ENCODE measurements at regions not wholly inside any gene's neighbourhood (a gene's known extent, or its start where the extent isn't known, plus 50 kb on each side); places are given as distances from the start of the nearest gene placed in this dataset.

GRCh38 chr16:9254863-9255262 is 163.4 kb downstream of the HAPSTR1 start:
- ATAC-seq, result no peak

- no peak for ATAC-seq
These were observed 164.8 kb downstream of the HAPSTR1 start for GRCh38 chr16:9256196-9256595.

- no peak for ATAC-seq
These were observed 166.4 kb downstream of the HAPSTR1 start for GRCh38 chr16:9257843-9258242.

- no peak for ATAC-seq
These were observed 167.1 kb downstream of the HAPSTR1 start for GRCh38 chr16:9258423-9259051.

GRCh38 chr16:9259914-9260608 is 168.6 kb downstream of the HAPSTR1 start:
- ATAC-seq, result no peak

- ATAC-seq, result no peak
These were observed 169.2 kb downstream of the HAPSTR1 start for GRCh38 chr16:9260666-9261065.

GRCh38 chr16:9261376-9261775 is 169.9 kb downstream of the HAPSTR1 start:
- ATAC-seq, result no peak

- ATAC-seq, result no peak
These were observed 171.7 kb downstream of the HAPSTR1 start for GRCh38 chr16:9262941-9263715.

- no peak for ATAC-seq
These were observed 172.6 kb downstream of the HAPSTR1 start for GRCh38 chr16:9264067-9264466.

- ATAC-seq, result no peak
These were observed 177.0 kb downstream of the HAPSTR1 start for GRCh38 chr16:9268446-9268845.

- no peak for ATAC-seq
These were observed 179.0 kb downstream of the HAPSTR1 start for GRCh38 chr16:9270424-9270823.

- no peak for ATAC-seq
These were observed 179.5 kb downstream of the HAPSTR1 start for GRCh38 chr16:9270941-9271340.

GRCh38 chr16:9271841-9272240 is 180.4 kb downstream of the HAPSTR1 start:
- ATAC-seq, result no peak

- no peak for ATAC-seq
These were observed 183.9 kb downstream of the HAPSTR1 start for GRCh38 chr16:9275377-9275776.

- ATAC-seq, result no peak
These were observed 184.4 kb downstream of the HAPSTR1 start for GRCh38 chr16:9275816-9276354.

GRCh38 chr16:9279291-9280068 is 188.0 kb downstream of the HAPSTR1 start:
- ATAC-seq, result no peak

GRCh38 chr16:9280069-9280466 is 188.6 kb downstream of the HAPSTR1 start:
- no peak for ATAC-seq

- no peak for ATAC-seq
These were observed 195.5 kb downstream of the HAPSTR1 start for GRCh38 chr16:9286930-9287329.

GRCh38 chr16:9296271-9296590 is 204.8 kb downstream of the HAPSTR1 start:
- no peak for ATAC-seq

- ATAC-seq, result no peak
These were observed 206.1 kb downstream of the HAPSTR1 start for GRCh38 chr16:9297437-9298113.

GRCh38 chr16:9300252-9300651 is 208.8 kb downstream of the HAPSTR1 start:
- ATAC-seq, result no peak

- no peak for ATAC-seq
These were observed 210.6 kb downstream of the HAPSTR1 start for GRCh38 chr16:9302072-9302471.

Measured in esophagus mucosa (tissue), 1 donor.